ENCODE measurements at regions not wholly inside any gene's neighbourhood (a gene's known extent, or its start where the extent isn't known, plus 50 kb on each side); places are given as distances from the start of the nearest gene placed in this dataset.

DNA sequence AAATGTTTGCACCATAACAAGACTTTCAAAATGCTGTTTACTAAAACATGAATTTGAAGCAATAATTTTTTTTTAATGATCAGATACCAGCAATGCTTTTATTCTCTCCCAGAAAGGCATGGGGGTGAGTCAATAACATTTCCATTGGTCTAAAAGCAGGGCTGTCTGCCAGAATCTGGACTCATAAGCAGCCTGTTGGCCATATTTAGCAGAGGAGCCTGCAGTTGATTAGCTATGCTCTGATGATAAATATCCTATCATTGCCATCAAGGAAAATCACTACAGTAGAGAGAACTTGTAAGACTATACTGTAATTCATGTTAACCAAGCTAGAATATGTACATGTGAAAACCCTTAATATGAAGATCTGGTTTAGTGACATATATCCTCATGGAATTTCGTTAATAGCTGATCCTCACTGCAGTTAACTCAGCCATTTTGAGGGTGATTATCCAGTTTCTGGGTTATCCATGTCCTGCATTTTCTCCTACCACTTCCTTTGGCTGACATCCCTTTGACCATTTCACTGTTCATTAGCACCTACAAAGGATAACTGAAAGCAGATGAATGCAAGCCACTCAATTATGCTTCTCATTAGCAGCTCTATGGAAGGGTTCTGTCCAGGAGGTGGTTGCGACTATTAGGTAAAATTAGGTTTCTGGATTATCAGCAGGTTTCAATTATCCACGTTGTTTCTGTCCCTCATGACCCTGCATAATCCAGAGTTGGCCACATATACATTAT is 72.9 kb upstream of the DIAPH2 start:
- no peaks in the 10 kb centered on the region for H3K36me3 ChIP-seq (replicated peaks in 1 of 2; ENCODE audit: control insufficient read depth in 1 of 2, insufficient read depth in 2 of 2, low read length in 2 of 2)
- no peaks in the 10 kb centered on the region for H4K20me1 ChIP-seq (ENCODE audit: insufficient read depth, low read length)
- no peaks in the 10 kb centered on the region for H3K4me1 ChIP-seq (ENCODE audit: insufficient read depth, low read length)
- no peak overlapping the region for H3K27ac ChIP-seq (ENCODE audit: extremely low read length, insufficient read depth, low read length)
- WGBS (ENCODE audit: low lambda C conversion rate), result 6% methylated on average over 3 of the region's 3 CpGs
- intact Hi-C loops (cut with micrococcal nuclease; ENCODE audit: unreplicated experiment) (no loop called here), in situ Hi-C loops (cut with HindIII; ENCODE audit: extremely low pct_ligation_motif_present, low pct_unique_long_range_greater_than_20kb) (no loop called here)
- no TSS peak for BruUV-seq (replicated peaks)
- H3K4me2 ChIP-seq (ENCODE audit: low read depth, low read length), result no peak overlapping the region
- no peak overlapping the region for H3K4me3 ChIP-seq (replicated peaks in 1 of 3; ENCODE audit: insufficient read depth in 1 of 3, low read depth in 2 of 3, low read length in 3 of 3)
- ChIA-PET CTCF (ENCODE audit: low intra/inter-chr PET ratio, low total read pairs) (no interaction called here), POLR2A (no interaction called here)
- no peaks in the 10 kb centered on the region for H3K79me2 ChIP-seq (ENCODE audit: insufficient read depth, low read length)
- ATAC-seq (no peak), DNase-seq (ENCODE audit: low spot score) (no peak), FAIRE-seq (no peak)
- no peak overlapping the region for H3K9ac ChIP-seq (ENCODE audit: insufficient read depth, low read depth, low read length)
- TF ChIP-seq THYN1 (CRISPR knock-in tag; IDR thresholded peaks at IDR 0.05; ENCODE audit: borderline replicate concordance, low read depth), result no peak
- TF ChIP-seq, protein P1, sequence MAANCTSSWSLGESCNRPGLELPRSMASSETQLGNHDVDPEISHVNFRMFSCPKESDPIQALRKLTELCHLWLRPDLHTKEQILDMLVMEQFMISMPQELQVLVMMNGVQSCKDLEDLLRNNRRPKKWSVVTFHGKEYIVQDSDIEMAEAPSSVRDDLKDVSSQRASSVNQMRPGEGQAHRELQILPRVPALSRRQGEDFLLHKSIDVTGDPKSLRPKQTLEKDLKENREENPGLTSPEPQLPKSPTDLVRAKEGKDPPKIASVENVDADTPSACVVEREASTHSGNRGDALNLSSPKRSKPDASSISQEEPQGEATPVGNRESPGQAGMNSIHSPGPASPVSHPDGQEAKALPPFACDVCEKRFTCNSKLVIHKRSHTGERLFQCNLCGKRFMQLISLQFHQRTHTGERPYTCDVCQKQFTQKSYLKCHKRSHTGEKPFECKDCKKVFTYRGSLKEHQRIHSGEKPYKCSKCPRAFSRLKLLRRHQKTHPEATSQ (CRISPR knock-in tag; IDR thresholded peaks at IDR 0.05; ENCODE audit: borderline replicate concordance), result no peak
- no peak for TF ChIP-seq HOXA5 (CRISPR knock-in tag; IDR thresholded peaks at IDR 0.05)
- no peak for TF ChIP-seq PPARG (CRISPR knock-in tag; conservative IDR thresholded peaks at IDR 0.05)
- no peak for TF ChIP-seq CENPX (CRISPR knock-in tag; IDR thresholded peaks at IDR 0.05)
- TF ChIP-seq KLF9 (CRISPR knock-in tag; IDR thresholded peaks at IDR 0.05; ENCODE audit: low read depth), result no peak
- TF ChIP-seq ELF3 (CRISPR knock-in tag; IDR thresholded peaks at IDR 0.05), result no peak
- TF ChIP-seq KLF11 (CRISPR knock-in tag; IDR thresholded peaks at IDR 0.05), result no peak
- TF ChIP-seq, protein P2, sequence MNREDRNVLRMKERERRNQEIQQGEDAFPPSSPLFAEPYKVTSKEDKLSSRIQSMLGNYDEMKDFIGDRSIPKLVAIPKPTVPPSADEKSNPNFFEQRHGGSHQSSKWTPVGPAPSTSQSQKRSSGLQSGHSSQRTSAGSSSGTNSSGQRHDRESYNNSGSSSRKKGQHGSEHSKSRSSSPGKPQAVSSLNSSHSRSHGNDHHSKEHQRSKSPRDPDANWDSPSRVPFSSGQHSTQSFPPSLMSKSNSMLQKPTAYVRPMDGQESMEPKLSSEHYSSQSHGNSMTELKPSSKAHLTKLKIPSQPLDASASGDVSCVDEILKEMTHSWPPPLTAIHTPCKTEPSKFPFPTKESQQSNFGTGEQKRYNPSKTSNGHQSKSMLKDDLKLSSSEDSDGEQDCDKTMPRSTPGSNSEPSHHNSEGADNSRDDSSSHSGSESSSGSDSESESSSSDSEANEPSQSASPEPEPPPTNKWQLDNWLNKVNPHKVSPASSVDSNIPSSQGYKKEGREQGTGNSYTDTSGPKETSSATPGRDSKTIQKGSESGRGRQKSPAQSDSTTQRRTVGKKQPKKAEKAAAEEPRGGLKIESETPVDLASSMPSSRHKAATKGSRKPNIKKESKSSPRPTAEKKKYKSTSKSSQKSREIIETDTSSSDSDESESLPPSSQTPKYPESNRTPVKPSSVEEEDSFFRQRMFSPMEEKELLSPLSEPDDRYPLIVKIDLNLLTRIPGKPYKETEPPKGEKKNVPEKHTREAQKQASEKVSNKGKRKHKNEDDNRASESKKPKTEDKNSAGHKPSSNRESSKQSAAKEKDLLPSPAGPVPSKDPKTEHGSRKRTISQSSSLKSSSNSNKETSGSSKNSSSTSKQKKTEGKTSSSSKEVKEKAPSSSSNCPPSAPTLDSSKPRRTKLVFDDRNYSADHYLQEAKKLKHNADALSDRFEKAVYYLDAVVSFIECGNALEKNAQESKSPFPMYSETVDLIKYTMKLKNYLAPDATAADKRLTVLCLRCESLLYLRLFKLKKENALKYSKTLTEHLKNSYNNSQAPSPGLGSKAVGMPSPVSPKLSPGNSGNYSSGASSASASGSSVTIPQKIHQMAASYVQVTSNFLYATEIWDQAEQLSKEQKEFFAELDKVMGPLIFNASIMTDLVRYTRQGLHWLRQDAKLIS (CRISPR knock-in tag; IDR thresholded peaks at IDR 0.05), result no peak
- no peak for TF ChIP-seq SATB2 (CRISPR knock-in tag; IDR thresholded peaks at IDR 0.05)
- no peak for TF ChIP-seq HMG20B (CRISPR knock-in tag; conservative IDR thresholded peaks at IDR 0.05)
- TF ChIP-seq PHF5A (CRISPR knock-in tag; IDR thresholded peaks at IDR 0.05; ENCODE audit: low read depth, unreplicated experiment), result no peak
- TF ChIP-seq HNRNPLL (IDR thresholded peaks at IDR 0.05; ENCODE audit: low read depth, low read length, poor library complexity, severe bottlenecking), result no peak
- TF ChIP-seq SAP130 (CRISPR knock-in tag; IDR thresholded peaks at IDR 0.05; ENCODE audit: low read depth), result no peak
- no peak for TF ChIP-seq SSRP1 (CRISPR knock-in tag; IDR thresholded peaks at IDR 0.05)
- TF ChIP-seq DZIP1 (CRISPR knock-in tag; IDR thresholded peaks at IDR 0.05), result no peak
- TF ChIP-seq NFKBIZ (CRISPR knock-in tag; IDR thresholded peaks at IDR 0.05), result no peak
- no peak for TF ChIP-seq ARNT (IDR thresholded peaks at IDR 0.05)
- no peak for TF ChIP-seq HHEX (CRISPR knock-in tag; IDR thresholded peaks at IDR 0.05)
- TF ChIP-seq ZNF672 (CRISPR knock-in tag; IDR thresholded peaks at IDR 0.05), result no peak
- H3K27me3 ChIP-seq (ENCODE audit: control insufficient read depth in 1 of 2, insufficient read depth in 2 of 2, low read length in 2 of 2), result no peaks in the 10 kb centered on the region
- H3K9me3 ChIP-seq (ENCODE audit: low read length), result no peaks in the 10 kb centered on the region
- H2AFZ ChIP-seq (ENCODE audit: low read length), result no peak overlapping the region
